G401.6 (cell line): ENCODE measurements at regions not wholly inside any gene's neighbourhood (a gene's known extent, or its start where the extent isn't known, plus 50 kb on each side); places are given as distances from the start of the nearest gene placed in this dataset.
"Not testable (repeated sequence)": the region's sequence is repeated elsewhere in the genome, so short reads cannot be mapped to it uniquely, and the experiment has no call there.

ENCODE experiments used
- FAIRE-seq: peaks from 2 replicates; lab custom pipeline; 2012; peaks lifted over from hg19 to GRCh38; lab: Jason Lieb, UNC

DNA sequence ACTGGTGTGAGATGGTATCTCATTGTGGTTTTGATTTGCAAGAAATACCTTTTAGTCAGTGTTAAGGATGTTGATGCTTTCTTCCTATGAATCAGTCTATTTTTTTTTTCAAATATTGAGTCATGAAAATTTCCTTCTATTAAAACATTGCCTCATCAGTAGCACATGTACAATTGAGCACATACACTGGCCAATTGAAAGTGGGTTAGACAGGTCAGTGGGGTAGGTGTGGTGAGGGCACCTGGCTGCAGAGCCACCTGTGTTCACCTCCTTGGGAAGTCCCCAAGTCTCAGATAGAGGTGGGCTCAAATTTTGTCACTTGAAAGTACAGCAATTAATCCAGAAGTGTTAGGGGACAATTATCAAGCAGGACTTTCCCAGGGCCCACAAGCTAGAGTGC is 243.7 kb downstream of the SPRY1 start:
- no peak for FAIRE-seq

DNA sequence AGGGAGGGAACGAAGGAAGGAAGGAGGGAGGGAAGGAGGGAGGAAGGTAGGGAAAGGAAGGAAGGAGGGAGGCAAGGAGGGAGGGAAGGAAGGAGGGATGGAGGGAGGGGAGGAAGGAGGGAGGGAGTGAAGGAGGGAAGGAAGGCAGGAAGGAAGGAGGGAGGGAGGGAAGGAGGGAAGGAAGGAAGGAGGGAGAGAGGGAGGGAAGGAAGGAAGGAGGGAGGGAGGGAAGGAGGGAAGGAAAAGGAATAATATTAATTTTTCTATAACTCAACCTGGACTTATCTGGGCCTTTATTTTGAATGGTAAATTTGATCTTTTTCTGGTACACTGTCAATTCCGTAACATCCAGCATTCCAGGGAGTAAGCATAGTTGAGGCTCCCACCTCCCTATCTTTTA is 244.2 kb downstream of the SPRY1 start:
- FAIRE-seq = no peak

DNA sequence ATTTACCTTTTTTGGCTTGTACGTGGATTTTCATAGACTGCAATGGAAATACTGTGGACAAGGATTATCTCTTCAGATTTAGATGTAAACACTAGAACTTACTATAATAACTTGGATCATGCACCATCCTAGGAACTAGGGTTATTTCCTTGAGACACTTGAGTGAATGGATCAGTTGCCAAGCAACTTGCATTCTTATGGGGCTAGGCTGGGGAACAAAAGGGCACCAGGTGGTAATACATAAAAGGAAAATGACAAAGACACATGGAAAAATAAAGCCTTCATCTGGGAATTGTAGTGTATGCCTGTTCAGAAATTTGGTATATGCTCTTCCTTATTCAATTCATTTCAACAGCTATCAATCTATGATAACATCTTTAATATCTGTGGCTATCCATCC is 247.1 kb downstream of the SPRY1 start:
- FAIRE-seq = no peak

DNA sequence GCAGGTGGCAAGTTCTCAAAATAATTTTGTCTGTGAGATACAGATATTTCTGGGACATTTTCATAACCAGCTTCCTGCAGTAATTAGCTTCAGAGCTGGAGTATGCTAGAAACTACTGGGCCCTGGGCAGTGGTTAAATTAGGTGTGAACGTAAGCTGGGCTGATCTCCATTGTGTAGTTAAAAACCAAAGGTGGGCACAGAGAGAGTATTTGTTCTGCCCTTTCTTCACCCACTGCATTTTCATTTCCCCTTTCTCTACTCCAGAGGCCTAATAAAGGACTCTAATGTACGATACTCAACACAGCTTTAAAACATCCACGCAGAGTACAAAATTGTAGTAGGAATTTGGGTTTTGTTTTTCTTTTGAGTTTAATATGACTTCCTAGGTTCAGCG is 252.7 kb downstream of the SPRY1 start:
- FAIRE-seq = no peak

DNA sequence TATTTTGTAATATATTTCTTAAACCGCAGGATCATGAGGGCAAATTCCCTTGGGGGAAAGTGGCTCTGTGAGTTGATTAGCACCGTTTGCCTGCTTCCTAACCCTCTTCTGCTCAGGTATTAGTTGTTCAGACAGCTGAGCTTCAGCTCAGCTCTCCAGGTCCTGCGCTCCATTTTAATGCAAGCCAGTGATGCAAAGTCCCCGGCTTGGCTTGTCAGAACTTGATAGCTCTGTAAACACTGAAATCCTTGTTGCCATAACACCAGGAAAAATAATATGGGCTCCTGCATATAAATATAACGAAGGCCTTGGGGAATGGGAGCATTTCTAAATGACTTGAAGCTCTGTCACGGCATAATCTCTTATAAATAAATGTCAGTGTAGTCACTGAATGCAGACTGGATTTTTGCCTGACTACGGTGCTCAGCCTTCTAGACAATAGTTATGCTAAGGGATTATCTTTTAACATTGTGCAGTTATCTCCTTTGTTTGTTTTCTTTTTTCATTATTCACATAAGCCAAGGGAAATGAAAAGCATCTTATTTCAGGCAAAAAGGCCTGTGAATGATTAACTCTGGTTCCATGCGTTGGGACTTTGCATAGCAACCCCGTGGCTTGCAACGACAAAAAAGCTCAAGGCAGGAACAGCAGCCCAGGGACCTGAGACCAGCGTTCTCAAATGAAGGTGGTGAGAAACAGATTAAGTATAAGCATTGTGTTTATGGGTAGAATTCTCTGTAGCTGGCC is 253.2 kb downstream of the SPRY1 start:
- peak; percentile 82 for FAIRE-seq

DNA sequence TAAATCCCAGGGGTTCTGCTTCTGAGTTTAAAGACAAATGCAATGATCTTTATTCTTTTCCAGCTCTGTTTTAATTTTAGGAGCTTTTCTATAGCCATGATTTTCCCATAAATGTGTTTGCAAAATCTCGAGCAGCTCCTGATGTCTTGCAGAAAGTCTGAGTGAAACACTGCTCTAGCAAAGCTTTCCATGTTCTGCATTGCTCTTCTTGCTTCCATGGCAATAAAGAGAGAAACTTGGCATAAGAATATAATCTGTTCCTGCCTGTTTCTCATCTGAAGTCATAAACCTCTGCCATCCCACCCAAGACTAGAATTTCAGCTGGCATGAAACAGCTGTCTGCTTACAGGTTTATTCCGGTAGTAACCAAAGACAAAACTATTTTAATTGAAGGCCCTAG is 254.5 kb downstream of the SPRY1 start:
- FAIRE-seq = no peak

DNA sequence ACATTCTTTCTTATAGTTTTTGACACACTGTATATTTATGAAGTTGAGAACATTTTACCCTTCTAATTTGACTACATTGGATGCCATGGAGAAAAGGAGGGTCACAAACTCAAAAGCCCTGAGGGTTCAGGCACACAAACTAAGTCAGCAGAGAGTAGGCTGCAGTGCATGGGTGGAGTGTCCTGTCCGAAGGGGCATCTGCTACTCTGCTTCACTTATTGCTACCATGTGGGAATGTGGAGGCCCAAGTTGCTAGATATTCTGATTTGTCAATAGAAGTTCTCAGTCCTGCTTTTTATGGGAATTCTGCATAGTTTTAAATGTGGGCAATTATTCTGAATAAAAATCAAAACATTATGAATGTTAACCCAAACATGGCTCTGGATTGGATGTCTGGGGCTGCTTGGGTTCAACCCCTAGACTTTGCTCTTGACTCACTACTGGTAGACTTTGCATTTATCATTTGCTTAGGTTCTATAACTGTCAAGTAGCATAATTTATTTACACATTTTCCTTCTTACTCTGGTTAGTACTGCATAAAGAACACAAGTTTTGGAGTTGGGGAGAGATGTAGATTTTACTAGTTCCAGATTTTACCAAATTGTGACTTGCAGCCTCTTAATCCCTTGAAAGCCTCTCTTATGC is 255.1 kb downstream of the SPRY1 start:
- no peak for FAIRE-seq

DNA sequence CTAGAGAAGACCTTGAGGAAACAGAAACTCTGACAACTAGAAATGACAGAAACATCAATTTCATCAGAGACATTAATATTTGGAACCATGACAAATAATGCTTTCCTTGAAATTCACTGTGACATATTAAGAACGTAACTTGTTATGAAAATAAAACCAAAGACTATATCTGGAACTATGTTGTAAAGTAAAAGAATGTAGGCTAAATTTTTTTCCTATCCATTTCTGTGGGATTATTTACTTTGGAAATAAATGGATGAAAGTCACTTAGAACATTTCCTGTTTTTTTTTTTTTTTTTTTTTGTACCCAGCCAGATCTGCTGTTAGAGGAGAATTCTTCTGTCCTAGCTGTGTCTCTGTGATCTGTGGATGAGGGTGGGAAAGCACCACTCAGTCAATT is 255.9 kb downstream of the SPRY1 start:
- FAIRE-seq = no peak

DNA sequence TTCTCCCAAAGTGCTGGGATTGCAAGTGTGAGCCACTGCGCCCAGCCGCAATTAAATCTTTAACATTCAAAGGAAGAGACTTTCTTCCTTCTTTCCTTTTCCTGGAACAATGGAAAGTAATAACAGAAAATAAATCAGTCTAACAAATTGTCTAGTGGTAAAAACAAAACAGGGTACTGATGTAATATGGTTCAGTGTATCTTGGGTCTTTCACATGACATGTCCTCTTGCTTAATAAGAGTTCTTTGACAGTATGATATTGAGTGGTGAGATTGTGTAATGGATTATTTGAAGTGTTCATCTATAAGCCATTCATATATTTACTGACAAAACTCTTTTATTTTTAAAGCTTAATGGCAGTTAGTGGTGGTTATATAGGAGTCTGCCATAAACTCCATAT is 256.6 kb downstream of the SPRY1 start:
- no peak for FAIRE-seq

DNA sequence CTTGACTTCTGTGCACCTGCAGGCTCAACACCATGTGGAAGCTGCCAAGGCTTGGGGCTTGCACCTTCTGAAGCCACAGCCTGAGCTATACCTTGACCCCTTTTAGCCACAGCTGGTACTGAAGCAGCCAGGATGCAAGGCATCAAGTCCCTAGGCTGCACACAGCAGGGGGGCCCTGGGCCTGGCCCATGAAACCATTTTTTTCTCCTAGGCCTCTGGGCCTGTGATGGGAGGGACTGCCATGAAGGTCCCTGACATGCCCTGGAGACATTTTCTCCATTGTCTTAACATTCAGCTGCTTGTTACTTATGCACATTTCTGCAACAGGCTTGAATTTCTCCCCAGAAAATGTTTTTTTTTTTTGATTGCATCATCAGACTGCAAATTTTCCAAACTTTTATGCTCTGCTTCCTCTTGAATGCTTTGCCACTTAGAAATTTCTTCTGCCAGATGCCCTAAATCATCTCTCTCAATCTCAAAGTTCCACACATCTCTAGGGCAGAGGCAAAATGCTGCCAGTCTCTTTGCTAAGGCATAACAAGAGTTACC is 260.2 kb downstream of the SPRY1 start:
- not testable (repeated sequence) for FAIRE-seq

DNA sequence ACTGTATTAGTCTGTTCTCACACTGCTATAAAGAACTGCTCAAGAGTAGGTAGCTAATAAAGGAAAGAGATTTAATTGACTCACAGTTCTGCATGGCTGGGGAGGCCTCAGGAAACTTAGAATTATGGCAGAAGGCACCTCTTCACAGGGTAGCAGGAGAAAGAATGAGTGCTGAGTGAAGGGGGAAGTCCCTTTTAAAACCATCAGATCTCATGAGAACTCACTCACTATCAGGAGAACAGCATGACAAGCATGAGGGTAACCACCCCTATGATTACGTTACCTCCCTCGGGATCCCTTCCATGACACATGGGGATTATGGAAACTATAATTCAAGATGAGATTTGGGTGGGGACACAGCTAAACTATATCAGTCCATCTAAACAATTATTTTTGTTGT is 261.0 kb downstream of the SPRY1 start:
- FAIRE-seq = not testable (repeated sequence)

DNA sequence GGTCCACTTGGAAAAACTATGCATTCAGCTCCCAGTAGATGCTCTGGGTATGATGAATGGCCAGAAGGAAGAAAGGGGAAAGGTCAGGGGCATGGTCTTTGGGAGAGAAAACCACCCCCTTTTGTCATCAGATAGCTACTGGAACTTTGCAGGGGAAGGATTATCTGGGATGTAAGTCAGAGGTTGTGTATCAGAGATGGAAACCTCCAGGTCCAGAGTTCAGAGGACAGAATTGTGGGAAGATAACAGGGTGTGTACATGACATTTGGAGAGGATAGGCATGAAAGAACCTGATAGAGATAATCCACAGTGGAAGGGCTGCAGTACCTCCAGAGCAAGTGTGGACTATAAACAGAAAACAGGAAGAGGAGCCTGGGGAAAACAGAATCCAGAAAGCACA is 262.7 kb downstream of the SPRY1 start:
- FAIRE-seq = no peak

DNA sequence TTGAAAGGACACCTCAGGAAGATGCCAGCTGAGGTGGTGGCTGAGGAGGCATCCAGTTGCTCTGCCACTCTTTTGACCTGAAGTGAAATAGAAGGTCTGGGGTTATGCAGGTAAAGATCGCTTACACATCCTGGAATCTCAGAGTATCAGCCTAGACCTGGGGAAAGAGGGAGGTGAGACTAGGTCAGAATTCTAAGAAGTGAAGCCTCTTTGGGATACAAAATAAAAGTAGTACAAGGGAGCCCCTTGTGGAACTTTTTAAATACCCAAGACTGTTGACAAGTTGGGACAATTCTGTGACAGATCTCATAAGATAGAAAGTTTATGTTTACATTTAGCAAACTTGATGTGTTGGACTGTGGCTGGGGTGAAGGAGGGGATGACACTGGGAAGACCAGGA is 263.1 kb downstream of the SPRY1 start:
- FAIRE-seq = peak; percentile 54

DNA sequence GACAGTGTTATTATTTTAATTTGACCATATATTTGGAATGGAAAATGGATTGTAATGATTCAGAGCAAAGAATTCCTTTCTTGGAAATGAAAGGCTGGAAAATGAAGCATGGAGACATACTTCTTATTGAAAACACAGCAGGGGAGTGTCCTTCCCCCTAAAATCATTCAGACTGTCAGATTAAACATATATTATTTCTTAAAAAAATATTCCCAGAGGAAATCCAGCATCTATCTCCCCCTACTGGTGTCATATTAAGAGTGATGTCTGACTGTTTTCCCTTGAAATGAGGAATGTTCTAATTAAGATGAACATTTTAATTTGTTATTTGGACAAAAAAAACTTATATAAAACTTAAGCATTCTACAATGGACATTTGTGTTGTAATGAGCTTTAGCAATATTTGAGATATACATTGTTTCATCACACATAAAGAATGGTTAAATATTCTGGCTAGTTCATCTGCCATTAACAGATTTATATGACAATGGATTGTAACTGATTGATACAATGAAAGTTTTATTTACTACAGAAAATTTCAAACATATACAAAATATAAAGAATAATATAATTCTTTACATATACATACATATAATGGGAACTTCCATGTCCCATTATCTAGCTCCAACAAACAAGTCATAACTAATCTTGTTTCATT is 264.6 kb downstream of the SPRY1 start:
- FAIRE-seq = peak; percentile 92

DNA sequence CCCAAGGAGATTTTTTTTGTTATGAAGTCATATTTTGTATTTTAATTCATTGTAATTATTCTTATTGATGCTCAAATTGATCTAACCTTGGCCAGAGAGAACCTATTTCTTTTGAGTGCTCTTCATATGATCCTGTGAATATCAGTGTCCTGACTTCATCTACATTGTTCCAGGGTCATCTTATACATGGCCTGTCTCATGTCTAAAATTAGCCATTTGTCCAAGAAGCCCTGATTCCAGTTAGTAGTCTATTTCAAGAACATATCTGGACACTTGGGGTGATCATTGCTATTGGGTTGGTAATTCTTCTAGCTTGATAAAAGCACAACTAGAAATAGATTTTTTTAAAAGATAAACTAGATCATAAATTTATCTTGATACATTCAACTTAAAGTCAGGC is 266.2 kb downstream of the SPRY1 start:
- FAIRE-seq = no peak

DNA sequence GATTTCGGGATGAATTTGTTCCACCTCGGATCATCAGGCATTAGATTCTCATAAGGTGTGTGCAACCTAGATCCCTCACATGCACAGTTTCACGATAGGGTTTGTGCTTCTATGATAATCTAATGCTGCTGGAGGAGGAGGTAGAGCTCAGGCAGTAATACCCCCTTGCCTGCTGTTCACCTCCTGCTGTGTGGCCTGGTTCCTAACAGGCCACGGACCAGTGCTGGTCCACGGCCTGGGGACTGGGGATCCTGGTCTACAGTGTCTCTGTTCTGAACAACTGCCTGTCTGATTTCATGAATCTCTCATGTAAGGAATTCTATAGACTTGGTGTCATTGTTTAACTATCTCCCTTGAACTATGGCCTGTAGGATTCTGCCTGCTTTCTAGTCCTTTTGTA is 269.9 kb downstream of the SPRY1 start:
- FAIRE-seq = no peak

DNA sequence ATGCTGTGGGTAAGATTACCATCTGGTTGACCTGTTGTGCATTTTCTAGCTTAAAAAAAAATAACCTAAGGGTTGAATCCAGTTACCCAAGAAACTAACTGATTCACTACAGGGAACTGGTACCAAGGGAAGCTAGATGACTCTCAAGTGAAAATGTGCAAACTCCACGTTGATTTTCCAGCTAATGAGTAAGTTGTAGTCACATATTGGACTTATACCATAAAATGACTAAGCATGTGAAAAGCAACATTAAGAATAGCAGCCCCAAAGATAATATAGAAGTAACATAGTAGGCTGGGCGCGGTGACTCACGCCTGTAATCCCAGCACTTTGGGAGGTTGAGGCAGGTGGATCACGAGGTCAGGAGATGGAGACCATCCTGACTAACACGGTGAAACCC is 270.9 kb downstream of the SPRY1 start:
- FAIRE-seq = no peak

DNA sequence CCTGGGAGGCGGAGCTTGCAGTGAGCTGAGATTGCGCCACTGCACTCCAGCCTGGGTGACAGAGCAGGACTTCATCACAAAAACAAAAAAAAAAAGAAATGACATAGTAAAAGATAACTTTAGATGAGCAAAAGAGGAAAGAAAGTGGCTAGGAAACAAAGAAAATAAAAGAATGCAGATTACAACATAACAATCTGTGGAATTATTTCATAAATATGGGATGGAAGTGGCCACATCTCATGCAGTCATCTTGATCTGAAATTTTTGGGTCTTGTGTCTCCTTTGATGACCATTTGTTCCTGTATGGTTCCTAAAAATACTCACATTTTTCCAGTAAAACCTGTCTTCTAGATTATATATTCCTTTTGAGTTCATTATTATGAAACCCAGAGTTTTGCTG is 271.4 kb downstream of the SPRY1 start:
- FAIRE-seq = no peak

DNA sequence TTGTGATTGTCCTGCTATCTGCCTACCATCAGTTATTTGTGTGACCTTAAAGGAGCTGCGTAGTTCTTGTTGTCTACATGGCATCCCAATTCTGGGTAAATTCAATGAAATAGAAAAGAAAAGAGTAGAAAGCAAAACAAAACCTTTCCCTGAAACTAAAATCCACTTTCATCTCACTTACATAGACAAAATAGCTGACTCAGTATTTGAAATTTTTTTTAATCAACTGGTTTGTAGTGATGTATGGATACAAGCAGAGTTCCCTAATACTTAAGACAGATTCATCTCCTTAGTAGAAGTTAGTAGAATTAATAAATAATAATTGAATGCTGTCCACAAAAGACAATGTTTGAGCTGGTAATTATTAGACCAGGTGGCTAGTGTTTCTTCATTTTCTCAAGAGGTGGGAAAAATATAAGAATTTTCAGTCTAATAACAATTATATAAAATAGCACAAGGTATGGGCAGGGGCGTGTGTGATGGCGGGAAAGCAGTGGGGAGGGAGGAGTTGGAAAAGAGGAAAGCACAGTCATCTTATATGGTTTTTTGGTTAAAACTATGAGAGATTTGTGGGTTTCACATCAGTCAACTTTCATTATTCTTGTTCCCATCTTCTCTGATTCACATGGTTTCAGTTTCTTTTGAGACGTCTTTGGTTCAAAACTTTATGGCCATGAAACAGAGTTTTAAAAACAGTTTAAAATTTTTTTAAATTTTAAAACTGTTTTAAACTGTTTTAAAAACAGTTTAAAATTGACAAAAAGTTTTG is 275.2 kb downstream of the SPRY1 start:
- FAIRE-seq = no peak

DNA sequence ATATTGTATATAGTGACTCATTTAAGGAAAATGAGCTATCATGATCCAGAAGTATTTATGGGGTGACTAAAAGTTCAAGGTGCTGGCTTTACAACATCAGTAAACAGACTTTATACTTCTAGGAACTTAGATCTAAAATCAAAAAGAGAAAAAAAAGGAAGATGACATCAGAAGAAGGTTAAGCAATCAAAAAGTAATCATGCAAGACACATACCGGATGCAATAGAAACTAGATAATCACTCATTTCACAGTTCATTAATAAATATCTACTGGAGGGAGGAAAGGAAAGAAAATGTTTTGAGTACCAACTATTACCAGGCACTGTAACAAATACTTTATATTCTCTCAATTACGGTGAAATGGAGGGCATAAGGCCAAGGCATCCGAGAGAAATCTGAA is 276.4 kb downstream of the SPRY1 start:
- FAIRE-seq = no peak

DNA sequence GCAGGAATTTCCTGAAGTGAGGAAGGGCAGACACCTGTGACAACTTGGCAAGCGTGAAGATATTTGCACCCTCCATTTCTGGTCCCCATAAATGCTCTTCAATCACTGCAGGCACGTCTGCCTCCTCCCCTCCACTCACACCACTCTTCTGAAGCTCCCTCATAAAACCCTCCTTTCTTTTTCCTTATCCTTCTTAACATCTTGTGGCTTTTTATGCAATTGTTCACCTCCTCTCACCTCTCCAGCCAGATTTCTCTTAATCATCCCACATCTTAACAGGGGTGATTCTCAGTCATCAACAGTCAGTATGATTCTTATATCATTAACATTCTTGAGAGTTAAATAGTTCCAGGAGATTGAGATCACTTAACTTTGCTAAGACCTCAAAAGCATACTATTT is 277.4 kb downstream of the SPRY1 start:
- FAIRE-seq = no peak

DNA sequence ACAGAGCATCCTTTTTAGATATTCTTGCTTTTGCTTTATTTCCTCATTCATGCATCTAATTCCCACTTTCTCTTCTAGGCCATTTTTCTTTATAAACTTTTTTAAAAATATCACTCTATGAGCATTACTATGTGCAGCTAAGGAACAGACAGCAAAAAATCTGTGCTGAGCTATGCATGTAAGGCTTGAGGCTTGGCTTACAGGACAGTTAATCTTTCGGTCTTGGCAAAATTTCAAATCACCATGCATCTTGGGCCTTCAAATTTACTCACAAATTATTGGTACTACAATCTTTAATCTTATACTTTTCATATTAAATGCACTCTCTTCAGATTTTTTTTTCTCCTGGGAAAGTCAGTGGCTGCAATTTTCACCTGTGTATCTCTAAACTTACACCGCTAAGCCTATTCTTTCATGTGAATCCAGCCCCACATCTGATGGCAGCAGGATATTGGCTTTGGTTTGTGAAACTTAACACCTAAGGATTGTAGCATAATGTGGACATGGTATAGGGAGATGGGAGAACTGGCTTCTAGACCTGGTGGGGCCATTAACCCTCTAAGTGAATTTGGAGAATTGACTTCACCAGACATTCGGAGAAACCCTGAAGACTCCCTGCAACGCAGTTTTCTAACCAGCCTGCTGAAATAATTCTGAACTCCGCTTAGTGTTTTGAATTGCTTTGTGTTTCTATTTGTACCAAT is 278.3 kb downstream of the SPRY1 start:
- no peak for FAIRE-seq
